Spleen (tissue), 11 donors: ENCODE measurements at regions not wholly inside any gene's neighbourhood (a gene's known extent, or its start where the extent isn't known, plus 50 kb on each side); places are given as distances from the start of the nearest gene placed in this dataset.
"Not testable (repeated sequence)": the region's sequence is repeated elsewhere in the genome, so short reads cannot be mapped to it uniquely, and the experiment has no call there.

Experiments
- DNase-seq: peaks from one replicate; pipeline ENCODE4 v3.0.0-alpha.2; 2020
- H3K27ac ChIP-seq, 8 donors: fragments of 200-600 bp; sonication (generic) in 7 of 8; 1 replicate in 4 of 8; 2 replicates in 4 of 8; pipeline versions ENCODE4 v1.5.0 to v1.8.0; 2016 to 2021; ENCODE audit warnings: inconsistent platforms in 4 of 8, mild to moderate bottlenecking in 4 of 8, moderate library complexity in 1 of 8
- H3K27me3 ChIP-seq, 7 donors: fragments of 200-600 bp; sonication (generic) in 6 of 7; replicated peaks in 1 of 7; 1 replicate in 4 of 7; 2 replicates in 3 of 7; pipeline versions ENCODE4 v1.5.0 to v1.8.0; 2016 to 2021; ENCODE audit warnings: inconsistent platforms in 3 of 7, mild to moderate bottlenecking in 1 of 7
- H3K36me3 ChIP-seq, 6 donors: fragments of 200-600 bp; sonication (generic) in 5 of 6; 1 replicate in 4 of 6; 2 replicates in 2 of 6; pipeline versions ENCODE4 v1.5.0 to v1.8.0; 2016 to 2021; ENCODE audit warnings: inconsistent platforms in 2 of 6
- H3K4me1 ChIP-seq, 6 donors: fragments of 200-600 bp; sonication (generic) in 5 of 6; 1 replicate in 3 of 6; 2 replicates in 3 of 6; pipeline versions ENCODE4 v1.5.0 to v1.8.0; 2016 to 2021; ENCODE audit warnings: inconsistent platforms in 3 of 6
- H3K4me3 ChIP-seq, 8 donors: fragments of 200-600 bp; sonication (generic) in 7 of 8; 1 replicate in 4 of 8; 2 replicates in 4 of 8; pipeline versions ENCODE4 v1.5.0 to v1.8.0; 2016 to 2021; ENCODE audit warnings: inconsistent platforms in 4 of 8, mild to moderate bottlenecking in 4 of 8, moderate library complexity in 2 of 8
- H3K9me3 ChIP-seq, 8 donors: fragments of 200-600 bp; sonication (generic) in 7 of 8; 1 replicate in 4 of 8; 2 replicates in 4 of 8; pipeline versions ENCODE4 v1.5.0 to v1.8.0; 2016 to 2021; ENCODE audit warnings: inconsistent platforms in 4 of 8
- POLR2A ChIP-seq, 3 donors: fragments of 450-650 bp; IDR thresholded peaks; one replicate each; pipeline ENCODE4 v1.5.1; 2017; ENCODE audit warnings: antibody characterized with exemption in 3 of 3, mild to moderate bottlenecking in 1 of 3
- POLR2AphosphoS5 ChIP-seq, 3 donors: sonication (generic); formaldehyde crosslinking; IDR thresholded peaks; one replicate each; pipeline ENCODE4 v1.5.1; 2017; ENCODE audit warnings: antibody characterized with exemption in 3 of 3
- WGBS, 5 donors: extraction: QIAGEN DNeasy Blood & Tissue Kit in 3 of 5; methylation state at CpG; one replicate each; pipeline versions ENCODE4 v1.1.5 to v1.1.7; 2013 to 2018; 5-methylcytosine and 5-hydroxymethylcytosine counted together
- intact Hi-C: fragments of 100-400 bp; cut with DNase I; formaldehyde crosslinking; loops from one replicate; pipeline ENCODE4 v1.15.0; 2023; ENCODE audit warnings: low total_unique reads
- TF ChIP-seq, protein P1 (sequence below), 11 experiments: fragments of 200-600 bp in 7 of 11; fragments of 450-650 bp in 4 of 11; sonication (generic) in 4 of 11; IDR thresholded peaks in 8 of 11; conservative IDR thresholded peaks in 3 of 11; 1 replicate in 7 of 11; 2 replicates in 4 of 11; pipeline versions ENCODE4 v1.4.0 to v1.8.0; 2016 to 2021; ENCODE audit warnings: antibody characterized with exemption in 11 of 11, inconsistent platforms in 4 of 11, mild to moderate bottlenecking in 1 of 11
- donor health status: healthy with polysubstance abuse.
- donor health status: DM: no; HTN: no; CAD: no; lungs with moderate emphysema.
- donor health status: DM: no; HTN: no; CAD: no.
- donor health status: Bipolar disorder and iron deficiency.
- donor health status: healthy.
- donor health status: DM: no; HTN: no; CAD: no.
- donor health status: DM: yes; HTN: yes; CAD: no.

DNA sequence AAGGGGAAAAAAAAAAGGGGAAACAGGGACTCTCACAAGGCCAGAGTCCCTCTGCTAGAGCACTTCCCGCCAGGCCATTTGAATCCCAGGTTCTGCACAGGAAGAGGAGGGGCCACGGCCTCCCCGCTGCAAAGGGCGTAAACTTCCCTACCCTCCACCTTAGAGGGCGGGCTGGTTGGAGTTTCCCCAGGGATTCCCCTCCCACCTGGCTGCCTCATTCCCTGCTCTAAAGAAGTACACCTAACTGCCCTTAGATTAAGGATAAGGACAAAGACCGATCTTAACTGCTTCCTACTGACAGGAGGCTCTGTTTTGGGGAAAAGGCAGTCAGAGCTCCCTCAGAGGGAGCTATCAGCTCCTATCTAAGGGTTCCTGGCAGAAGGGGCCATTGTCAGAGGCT, 102.0 kb upstream of the ARMC3 start:
- no peak for DNase-seq
- no peak for TF ChIP-seq POLR2AphosphoS5 (IDR thresholded peaks at IDR 0.05)
- TF ChIP-seq, protein P1, sequence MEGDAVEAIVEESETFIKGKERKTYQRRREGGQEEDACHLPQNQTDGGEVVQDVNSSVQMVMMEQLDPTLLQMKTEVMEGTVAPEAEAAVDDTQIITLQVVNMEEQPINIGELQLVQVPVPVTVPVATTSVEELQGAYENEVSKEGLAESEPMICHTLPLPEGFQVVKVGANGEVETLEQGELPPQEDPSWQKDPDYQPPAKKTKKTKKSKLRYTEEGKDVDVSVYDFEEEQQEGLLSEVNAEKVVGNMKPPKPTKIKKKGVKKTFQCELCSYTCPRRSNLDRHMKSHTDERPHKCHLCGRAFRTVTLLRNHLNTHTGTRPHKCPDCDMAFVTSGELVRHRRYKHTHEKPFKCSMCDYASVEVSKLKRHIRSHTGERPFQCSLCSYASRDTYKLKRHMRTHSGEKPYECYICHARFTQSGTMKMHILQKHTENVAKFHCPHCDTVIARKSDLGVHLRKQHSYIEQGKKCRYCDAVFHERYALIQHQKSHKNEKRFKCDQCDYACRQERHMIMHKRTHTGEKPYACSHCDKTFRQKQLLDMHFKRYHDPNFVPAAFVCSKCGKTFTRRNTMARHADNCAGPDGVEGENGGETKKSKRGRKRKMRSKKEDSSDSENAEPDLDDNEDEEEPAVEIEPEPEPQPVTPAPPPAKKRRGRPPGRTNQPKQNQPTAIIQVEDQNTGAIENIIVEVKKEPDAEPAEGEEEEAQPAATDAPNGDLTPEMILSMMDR (IDR thresholded peaks at IDR 0.05 in 8 of 11, conservative IDR thresholded peaks at IDR 0.05 in 3 of 11), result no peak
- no peak for TF ChIP-seq POLR2A (IDR thresholded peaks at IDR 0.05)
- Histone ChIP-seq H3K36me3 (no peaks in the 10 kb centered on the region), H3K27ac (no peak overlapping the region), H3K27me3 (no peaks in the 10 kb centered on the region), H3K4me1 (peaks cover 0 to 4% (median 0%) of the 10 kb centered on the region in 6 donors), H3K9me3 (no peaks in the 10 kb centered on the region), H3K4me3 (peak overlapping the region in 1 of 8 donors; percentile 31)
- 46 to 82% (median 63%) methylated on average over 6 of the region's 6 CpGs for WGBS, 5 donors
- intact Hi-C loops, result no loop called here

DNA sequence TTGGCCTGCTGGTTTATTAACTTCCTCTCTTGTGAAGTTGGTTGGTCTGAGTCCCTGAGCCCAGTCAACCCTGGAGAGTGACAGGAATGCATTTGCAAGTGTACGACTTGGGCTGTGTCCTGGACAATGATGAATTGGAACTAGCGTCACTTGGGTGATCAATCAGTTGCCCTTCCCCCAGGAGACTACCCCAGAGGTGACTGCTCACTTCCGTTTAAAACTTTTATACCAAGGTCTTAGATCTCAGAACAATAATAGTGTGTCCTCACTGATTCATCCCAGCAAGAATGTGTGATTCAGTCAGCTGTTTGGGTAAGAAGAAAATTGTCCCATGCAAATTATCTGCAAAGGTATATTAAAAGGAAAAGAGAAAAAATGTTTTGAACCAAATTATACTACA, 102.9 kb upstream of the ARMC3 start:
- H3K4me1 ChIP-seq, result peaks cover 0 to 4% (median 0%) of the 10 kb centered on the region in 6 donors
- WGBS, 5 donors, result 69 to 86% (median 77%) methylated on average over 3 of the region's 3 CpGs
- no peak overlapping the region for H3K27ac ChIP-seq
- H3K9me3 ChIP-seq, result no peaks in the 10 kb centered on the region
- no peaks in the 10 kb centered on the region for H3K36me3 ChIP-seq
- H3K27me3 ChIP-seq, result no peaks in the 10 kb centered on the region
- DNase-seq, result no peak
- intact Hi-C loops, result no loop called here
- no peak overlapping the region for H3K4me3 ChIP-seq
- TF ChIP-seq, protein P1 (IDR thresholded peaks at IDR 0.05 in 8 of 11, conservative IDR thresholded peaks at IDR 0.05 in 3 of 11), result no peak
- TF ChIP-seq POLR2A (IDR thresholded peaks at IDR 0.05) (no peak), POLR2AphosphoS5 (IDR thresholded peaks at IDR 0.05) (no peak)

DNA sequence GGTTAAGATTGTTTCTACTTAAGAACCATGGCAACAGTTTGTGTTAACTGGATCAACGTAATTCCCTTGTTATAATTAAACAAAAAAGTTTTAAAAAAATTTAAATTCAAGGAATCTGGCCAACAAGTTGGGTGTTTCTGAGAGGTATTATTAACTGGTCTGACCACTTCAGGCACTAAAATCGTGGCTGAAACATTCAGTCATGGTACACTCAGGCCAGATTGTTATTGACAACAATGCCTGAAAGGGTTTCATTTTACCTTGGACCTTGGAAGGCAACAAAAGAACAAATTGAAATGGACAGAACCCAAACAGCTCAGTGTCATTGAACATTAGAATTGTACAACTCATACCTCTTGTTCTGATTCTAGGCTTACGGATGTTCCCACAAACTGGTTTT, 103.3 kb upstream of the ARMC3 start:
- DNase-seq, result no peak
- 82 to 92% (median 86%) methylated on average over 3 of the region's 3 CpGs for WGBS, 5 donors
- H3K4me3 ChIP-seq, result no peak overlapping the region
- H3K27me3 ChIP-seq, result no peaks in the 10 kb centered on the region
- intact Hi-C loops, result no loop called here
- peaks cover 0 to 4% (median 0%) of the 10 kb centered on the region in 6 donors for H3K4me1 ChIP-seq
- no peak for TF ChIP-seq POLR2A (IDR thresholded peaks at IDR 0.05)
- TF ChIP-seq POLR2AphosphoS5 (IDR thresholded peaks at IDR 0.05), result no peak
- TF ChIP-seq, protein P1 (IDR thresholded peaks at IDR 0.05 in 8 of 11, conservative IDR thresholded peaks at IDR 0.05 in 3 of 11), result no peak
- no peaks in the 10 kb centered on the region for H3K9me3 ChIP-seq
- H3K36me3 ChIP-seq, result no peaks in the 10 kb centered on the region
- H3K27ac ChIP-seq, result no peak overlapping the region

DNA sequence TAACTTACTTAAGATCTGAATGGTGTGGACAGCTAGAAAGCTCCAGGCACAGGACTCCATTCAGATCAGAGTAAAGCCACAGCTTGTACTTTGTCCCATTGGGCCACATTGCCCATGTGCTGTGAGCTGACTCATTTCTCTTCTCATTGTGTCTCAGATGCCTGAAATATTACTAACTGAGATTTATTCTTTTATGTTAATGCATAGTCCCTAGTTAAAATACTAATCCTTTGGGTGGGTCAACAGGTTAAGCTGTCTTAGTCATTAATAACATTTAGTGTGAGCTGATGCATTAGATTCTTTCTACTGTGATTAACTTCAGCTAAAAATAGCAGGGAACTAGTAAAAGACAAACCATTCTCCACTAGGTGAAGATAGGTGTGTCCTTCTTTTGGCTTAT, 104.7 kb upstream of the ARMC3 start:
- no peak overlapping the region for H3K4me3 ChIP-seq
- no peaks in the 10 kb centered on the region for H3K9me3 ChIP-seq
- no peak for DNase-seq
- no peaks in the 10 kb centered on the region for H3K36me3 ChIP-seq
- H3K27me3 ChIP-seq, result no peaks in the 10 kb centered on the region
- intact Hi-C loops, result no loop called here
- peaks cover 0 to 4% (median 0%) of the 10 kb centered on the region in 6 donors for H3K4me1 ChIP-seq
- no peak overlapping the region for H3K27ac ChIP-seq
- TF ChIP-seq POLR2A (IDR thresholded peaks at IDR 0.05), result no peak
- TF ChIP-seq, protein P1 (IDR thresholded peaks at IDR 0.05 in 8 of 11, conservative IDR thresholded peaks at IDR 0.05 in 3 of 11), result no peak
- no peak for TF ChIP-seq POLR2AphosphoS5 (IDR thresholded peaks at IDR 0.05)

DNA sequence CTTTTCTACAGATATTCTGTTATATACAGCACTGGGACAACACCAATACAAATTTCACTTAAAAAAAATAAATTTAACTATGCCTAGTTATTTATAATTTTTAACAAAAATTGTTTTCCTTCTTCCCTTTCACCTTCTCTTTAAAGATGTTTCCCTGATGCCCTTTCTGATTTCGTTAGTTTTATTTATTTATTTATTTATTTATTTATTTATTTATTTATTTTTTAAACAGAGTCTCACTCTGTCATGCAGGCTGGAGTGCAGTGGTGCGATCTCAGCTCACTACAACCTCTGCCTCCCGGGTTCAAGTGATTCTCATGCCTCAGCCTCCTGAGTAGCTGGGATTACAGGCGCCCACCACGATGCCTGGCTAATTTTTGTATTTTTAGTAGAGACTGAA, 105.9 kb upstream of the ARMC3 start:
- H3K4me3 ChIP-seq, H3K27ac ChIP-seq, intact Hi-C loops, H3K27me3 ChIP-seq, H3K9me3 ChIP-seq, H3K36me3 ChIP-seq, DNase-seq, H3K4me1 ChIP-seq: not testable (repeated sequence)
- WGBS, 5 donors, result 88 to 95% (median 94%) methylated on average over 5 of the region's 5 CpGs
